GM18520 (cell line): ENCODE measurements at regions not wholly inside any gene's neighbourhood (a gene's known extent, or its start where the extent isn't known, plus 50 kb on each side); places are given as distances from the start of the nearest gene placed in this dataset.
"Not testable (repeated sequence)": the region's sequence is repeated elsewhere in the genome, so short reads cannot be mapped to it uniquely, and the experiment has no call there.

Source experiments
- ATAC-seq: cut with Tn5 transposase; IDR thresholded peaks from one replicate; pipeline ENCODE4 v1.9.1; 2021; ENCODE audit not compliant: unreplicated experiment

- no peak for ATAC-seq
These were observed 106.2 kb upstream of the KLF8 start for GRCh38 chrX:56125946-56126345.

DNA sequence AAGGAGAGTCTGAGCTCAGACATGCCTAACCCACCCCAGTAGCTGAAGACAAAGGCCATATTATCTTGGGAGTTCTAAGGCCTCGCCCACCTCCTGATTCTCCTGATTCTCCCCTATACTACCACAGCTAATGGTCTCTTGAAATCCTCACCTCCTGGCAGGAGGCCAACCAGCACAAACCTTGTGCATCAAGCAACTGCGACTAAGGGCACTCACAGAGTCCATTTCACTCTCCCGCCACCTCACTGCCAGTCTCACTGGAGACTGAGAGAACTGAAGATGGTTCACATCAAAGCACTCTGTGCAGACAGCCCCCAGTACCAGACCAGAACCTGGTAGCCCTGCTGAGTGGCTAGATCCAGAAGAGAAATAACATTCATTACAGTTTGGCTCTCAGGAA, 102.1 kb upstream of the KLF8 start:
- no peak for ATAC-seq

DNA sequence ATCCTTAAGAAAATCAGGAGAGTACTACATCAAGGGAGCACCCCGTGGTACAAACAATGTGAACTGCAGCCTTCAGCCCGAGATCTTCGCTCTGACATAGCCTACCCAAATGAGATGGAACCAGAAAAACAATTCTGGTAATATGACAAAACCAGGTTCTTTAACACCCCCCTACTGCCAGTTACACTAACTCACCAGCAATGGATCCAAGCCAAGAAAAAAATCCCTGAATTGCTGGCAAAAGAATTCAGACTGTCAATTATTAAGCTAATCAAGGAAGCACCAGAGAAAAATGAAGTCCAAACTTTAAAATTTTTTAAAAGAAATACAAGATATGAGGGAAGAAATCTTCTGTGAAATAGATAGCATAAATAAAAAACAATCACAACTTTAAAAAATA, 101.7 kb upstream of the KLF8 start:
- ATAC-seq = no peak

DNA sequence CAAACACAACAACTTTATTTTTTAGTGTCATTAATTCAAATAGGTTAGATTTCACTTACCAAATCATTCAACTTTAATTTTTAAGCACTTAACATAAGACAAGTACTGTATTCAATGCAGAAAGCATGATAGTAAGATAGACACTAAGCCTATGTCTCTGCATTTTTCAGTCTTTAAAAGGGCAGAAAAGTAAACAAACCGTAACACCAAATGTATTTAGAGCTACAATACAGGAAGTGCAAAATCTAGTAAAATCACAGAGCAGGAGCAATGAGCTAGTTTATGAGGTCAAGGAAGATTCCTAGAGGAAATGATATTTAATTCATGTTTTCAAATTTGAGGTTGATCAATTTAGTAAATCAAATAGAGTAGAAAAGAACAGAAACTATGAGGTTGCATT, 68.0 kb upstream of the KLF8 start:
- ATAC-seq = not testable (repeated sequence)
